ENCODE measurements at regions not wholly inside any gene's neighbourhood (a gene's known extent, or its start where the extent isn't known, plus 50 kb on each side); places are given as distances from the start of the nearest gene placed in this dataset.

DNA sequence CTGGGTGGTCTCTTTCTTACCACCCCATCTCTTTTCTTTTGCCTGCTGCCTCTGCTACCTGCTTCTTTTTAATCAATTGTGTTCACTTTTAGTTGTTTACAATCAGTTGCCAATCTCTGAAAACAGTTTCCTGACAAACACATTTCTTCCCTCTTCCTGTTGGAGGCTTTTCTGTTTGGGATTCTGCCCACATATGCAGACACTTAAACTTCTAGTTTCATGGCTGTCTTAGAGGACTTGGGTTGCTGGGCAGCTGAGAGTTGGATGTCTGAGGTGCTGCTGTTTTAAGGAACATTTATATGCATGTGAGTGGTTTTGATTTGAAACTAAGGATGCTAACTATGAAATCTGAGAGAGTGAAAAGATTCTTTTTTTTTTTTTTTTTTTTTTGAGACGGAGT is 112.3 kb upstream of the LIMCH1 start:
- H3K4me3 ChIP-seq (ENCODE audit: low read length), result no peak overlapping the region
- no peak for DNase-seq (ENCODE audit: low read depth)
- TF ChIP-seq, protein P1, sequence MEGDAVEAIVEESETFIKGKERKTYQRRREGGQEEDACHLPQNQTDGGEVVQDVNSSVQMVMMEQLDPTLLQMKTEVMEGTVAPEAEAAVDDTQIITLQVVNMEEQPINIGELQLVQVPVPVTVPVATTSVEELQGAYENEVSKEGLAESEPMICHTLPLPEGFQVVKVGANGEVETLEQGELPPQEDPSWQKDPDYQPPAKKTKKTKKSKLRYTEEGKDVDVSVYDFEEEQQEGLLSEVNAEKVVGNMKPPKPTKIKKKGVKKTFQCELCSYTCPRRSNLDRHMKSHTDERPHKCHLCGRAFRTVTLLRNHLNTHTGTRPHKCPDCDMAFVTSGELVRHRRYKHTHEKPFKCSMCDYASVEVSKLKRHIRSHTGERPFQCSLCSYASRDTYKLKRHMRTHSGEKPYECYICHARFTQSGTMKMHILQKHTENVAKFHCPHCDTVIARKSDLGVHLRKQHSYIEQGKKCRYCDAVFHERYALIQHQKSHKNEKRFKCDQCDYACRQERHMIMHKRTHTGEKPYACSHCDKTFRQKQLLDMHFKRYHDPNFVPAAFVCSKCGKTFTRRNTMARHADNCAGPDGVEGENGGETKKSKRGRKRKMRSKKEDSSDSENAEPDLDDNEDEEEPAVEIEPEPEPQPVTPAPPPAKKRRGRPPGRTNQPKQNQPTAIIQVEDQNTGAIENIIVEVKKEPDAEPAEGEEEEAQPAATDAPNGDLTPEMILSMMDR (conservative IDR thresholded peaks at IDR 0.05; ENCODE audit: low read length), result no peak

DNA sequence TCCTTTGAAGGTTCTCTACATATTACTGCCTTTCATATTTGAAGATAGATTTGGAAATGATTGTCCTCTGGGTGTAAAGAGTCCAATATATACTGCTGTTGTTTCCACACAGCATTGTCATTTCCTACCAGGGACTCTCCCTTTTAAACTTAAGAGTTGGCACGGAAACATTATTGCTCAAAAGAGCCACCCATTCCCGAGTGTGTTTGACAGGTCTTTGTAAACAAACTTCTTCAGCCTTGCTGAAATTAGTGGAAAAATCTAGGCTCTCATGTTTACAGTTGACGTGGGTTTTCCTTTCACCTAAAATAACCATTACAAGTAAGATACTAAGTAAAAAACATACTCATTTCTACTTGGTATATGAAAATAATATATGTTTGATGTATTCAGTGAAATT is 111.4 kb upstream of the LIMCH1 start:
- DNase-seq (ENCODE audit: low read depth), result no peak
- H3K4me3 ChIP-seq (ENCODE audit: low read length), result no peak overlapping the region
- TF ChIP-seq, protein P1 (conservative IDR thresholded peaks at IDR 0.05; ENCODE audit: low read length), result no peak

DNA sequence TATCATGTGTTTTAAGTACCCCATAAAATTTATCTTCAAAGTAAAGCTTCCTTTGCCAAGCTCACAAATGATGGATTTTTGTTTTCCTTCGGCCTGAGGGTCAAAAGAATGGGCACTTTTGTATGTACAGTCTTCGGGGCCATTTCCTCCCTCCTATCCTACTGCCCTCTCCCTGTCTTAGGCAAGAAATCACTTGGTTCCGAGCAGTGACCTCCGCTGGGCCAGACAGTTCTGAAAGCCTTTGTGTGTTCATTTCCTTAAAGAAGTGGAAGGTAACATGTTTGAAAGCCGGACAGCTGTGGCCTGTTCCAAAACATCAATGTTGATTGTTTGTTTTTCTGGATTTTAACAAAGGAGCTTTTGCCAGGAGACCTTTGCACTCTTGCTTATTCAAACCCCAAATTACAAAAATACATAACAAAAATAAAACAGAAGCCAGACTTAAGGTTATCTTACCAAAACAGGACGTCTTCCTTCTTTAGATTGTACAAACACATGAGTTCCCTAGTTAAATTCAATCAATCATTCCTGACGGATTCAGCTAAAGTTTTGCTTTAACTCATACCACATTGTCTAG is 110.6 kb upstream of the LIMCH1 start:
- no peak overlapping the region for H3K4me3 ChIP-seq (ENCODE audit: low read length)
- DNase-seq (ENCODE audit: low read depth), result no peak
- TF ChIP-seq, protein P1 (conservative IDR thresholded peaks at IDR 0.05; ENCODE audit: low read length), result no peak

DNA sequence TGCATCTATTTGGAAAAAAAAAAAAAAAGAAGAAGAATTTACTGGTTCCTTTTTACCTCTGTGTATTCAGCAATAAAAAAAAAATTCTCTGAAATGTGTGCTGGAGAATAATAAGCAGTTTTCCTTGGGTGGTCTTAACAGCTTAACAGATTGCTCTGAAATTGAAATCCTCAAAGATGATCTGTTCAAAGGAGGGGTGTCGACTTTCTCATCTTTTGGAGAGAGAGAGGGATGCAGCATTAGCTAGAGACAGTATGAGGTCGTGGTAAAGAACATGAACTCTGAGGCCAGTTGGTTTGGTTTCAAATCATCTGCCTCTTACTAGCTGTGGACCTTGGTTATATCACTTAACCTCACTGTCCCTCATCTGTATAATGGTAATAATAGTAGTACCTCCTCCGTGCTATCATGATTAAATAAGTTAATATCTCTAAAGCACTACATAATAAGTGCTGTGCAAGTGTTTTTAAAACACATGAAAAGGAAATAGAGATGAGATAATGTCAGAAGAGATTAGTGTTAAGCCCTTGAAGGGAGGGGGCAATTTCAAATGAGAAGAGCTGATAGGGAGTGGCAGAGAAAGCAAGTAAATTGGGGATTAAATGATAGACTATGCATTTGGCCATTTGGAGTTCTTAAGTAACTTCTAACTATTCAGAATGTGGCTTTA is 109.9 kb upstream of the LIMCH1 start:
- TF ChIP-seq, protein P1 (conservative IDR thresholded peaks at IDR 0.05; ENCODE audit: low read length), result no peak
- DNase-seq (ENCODE audit: low read depth), result no peak
- H3K4me3 ChIP-seq (ENCODE audit: low read length), result no peak overlapping the region

DNA sequence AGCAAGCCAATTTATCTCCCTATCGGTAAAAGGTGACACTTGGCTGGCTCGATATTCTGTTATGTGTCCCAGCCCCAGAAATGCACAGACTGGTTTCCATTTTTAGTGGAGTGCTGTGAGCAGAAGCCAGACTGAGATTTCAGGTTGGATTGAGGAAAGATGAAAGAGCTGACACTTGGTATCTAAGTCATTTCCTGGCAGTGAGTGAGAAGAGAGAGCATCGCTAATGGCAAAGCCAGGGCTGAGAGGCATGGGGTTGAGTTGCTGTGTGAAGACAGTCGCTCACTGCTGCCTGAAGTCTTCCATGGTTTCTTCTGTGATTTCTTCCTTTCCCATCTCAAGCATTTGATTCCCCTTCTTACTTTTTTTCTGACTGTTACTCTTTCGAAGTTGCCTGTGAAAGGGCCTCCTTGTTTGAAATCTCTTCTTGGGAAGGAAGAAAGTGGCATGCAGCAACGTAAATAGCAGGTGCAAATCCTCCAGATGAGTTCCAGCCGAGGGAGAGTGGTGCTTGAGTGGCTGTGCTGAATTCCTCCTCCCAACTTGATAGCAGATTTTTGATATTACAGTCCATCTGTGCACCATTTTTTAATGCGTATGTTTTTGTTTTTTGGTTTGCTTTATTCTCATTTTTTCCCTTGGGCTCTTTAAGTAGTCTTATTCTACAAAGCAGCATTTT is 109.2 kb upstream of the LIMCH1 start:
- TF ChIP-seq, protein P1 (conservative IDR thresholded peaks at IDR 0.05; ENCODE audit: low read length), result no peak
- H3K4me3 ChIP-seq (ENCODE audit: low read length), result no peak overlapping the region
- no peak for DNase-seq (ENCODE audit: low read depth)

DNA sequence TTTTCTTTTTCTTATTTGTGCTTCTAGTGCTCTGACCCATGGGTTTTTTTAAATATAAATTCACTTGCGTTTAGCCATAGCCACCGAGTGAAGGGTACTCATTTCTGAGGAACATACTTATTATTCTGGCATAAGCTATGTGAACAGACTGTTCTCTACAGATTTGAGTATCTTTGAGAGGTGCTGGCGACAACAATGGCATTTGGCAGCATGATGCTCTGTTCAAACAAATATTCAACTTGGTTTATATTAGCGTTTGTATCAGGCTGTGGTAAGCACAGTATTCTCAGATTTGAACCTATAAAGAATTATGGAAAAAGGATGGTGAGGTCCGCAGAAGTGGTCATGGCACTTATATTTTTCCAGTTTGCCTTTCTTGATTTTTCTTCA is 108.7 kb upstream of the LIMCH1 start:
- TF ChIP-seq, protein P1 (conservative IDR thresholded peaks at IDR 0.05; ENCODE audit: low read length), result no peak
- DNase-seq (ENCODE audit: low read depth), result no peak

DNA sequence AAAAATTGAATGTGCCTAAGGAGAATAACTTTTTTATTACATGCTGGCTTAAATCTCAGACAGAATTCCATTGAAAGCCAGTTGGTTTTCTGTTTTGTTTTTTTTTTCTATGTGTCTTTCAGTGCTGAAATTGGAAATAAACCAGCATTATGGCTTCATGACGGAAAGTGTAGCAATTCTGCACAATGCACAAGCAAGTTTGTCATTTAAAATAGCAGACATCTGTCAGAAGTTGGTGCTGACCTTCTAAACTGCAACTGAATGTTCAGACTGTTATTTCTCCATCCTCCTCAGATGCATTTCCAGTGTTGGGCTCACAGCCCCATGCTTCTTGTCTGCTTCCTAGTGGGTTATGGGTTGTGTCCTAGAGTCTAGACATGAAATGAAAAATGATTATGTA is 107.2 kb upstream of the LIMCH1 start:
- DNase-seq (ENCODE audit: low read depth), result peak; percentile 76
- no peak overlapping the region for H3K4me3 ChIP-seq (ENCODE audit: low read length)
- TF ChIP-seq, protein P1 (conservative IDR thresholded peaks at IDR 0.05; ENCODE audit: low read length), result no peak

More for the DNA sequence above, 108.7 kb upstream of the LIMCH1 start:
- H3K4me3 ChIP-seq (ENCODE audit: low read length), result no peak overlapping the region
